ENCODE measurements at regions not wholly inside any gene's neighbourhood (a gene's known extent, or its start where the extent isn't known, plus 50 kb on each side); places are given as distances from the start of the nearest gene placed in this dataset.

- H3K4me1 Mint-ChIP-seq: 0 out of 3 replicates have a peak, but pooled peaks cover 2% of the 10 kb centered on the region
Observed at GRCh38 chr5:36763454-36763853, 113.1 kb upstream of the NIPBL start.

GRCh38 chr5:36765876-36766275 lies 110.7 kb upstream of the NIPBL start:
- peaks cover 3% of the 10 kb centered on the region; the same call in 2 of the 3 replicates for H3K9me3 Mint-ChIP-seq
- H3K4me3 Mint-ChIP-seq: no peak overlapping the region
- Histone ChIP-seq H3F3A (replicated peaks; ENCODE audit: low read depth) (no peaks in the 10 kb centered on the region), H3K4me3 (no peak overlapping the region), H3K36me3 (ENCODE audit: insufficient read depth) (no peaks in the 10 kb centered on the region), H2AFZ (no peak overlapping the region), H3K27me3 (ENCODE audit: insufficient read depth) (no peaks in the 10 kb centered on the region), H3K79me2 (replicated peaks; ENCODE audit: insufficient read depth) (no peaks in the 10 kb centered on the region), H3K27ac (ENCODE audit: low read depth) (no peak overlapping the region), H3K4me1 (ENCODE audit: insufficient read depth) (no peaks in the 10 kb centered on the region), H3K9me2 (ENCODE audit: insufficient read depth) (peaks cover 4% of the 10 kb centered on the region; the same call in 1 of the 2 replicates), H4K20me1 (replicated peaks; ENCODE audit: insufficient read depth) (no peaks in the 10 kb centered on the region), H3K4me2 (no peak overlapping the region)
- H3K27ac Mint-ChIP-seq: no peak overlapping the region
- ATAC-seq (no peak), DNase-seq (ENCODE audit: low spot score) (no peak)
- H3K4me1 Mint-ChIP-seq: 0 out of 3 replicates have a peak, but pooled peaks cover 3% of the 10 kb centered on the region
- peaks cover 4% of the 10 kb centered on the region; the same call in 2 of the 3 replicates for H3K36me3 Mint-ChIP-seq (ENCODE audit: low read depth)
- H3K27me3 Mint-ChIP-seq (ENCODE audit: insufficient read depth, low read depth, poor library complexity): no peaks in the 10 kb centered on the region
- TF ChIP-seq, protein P1, sequence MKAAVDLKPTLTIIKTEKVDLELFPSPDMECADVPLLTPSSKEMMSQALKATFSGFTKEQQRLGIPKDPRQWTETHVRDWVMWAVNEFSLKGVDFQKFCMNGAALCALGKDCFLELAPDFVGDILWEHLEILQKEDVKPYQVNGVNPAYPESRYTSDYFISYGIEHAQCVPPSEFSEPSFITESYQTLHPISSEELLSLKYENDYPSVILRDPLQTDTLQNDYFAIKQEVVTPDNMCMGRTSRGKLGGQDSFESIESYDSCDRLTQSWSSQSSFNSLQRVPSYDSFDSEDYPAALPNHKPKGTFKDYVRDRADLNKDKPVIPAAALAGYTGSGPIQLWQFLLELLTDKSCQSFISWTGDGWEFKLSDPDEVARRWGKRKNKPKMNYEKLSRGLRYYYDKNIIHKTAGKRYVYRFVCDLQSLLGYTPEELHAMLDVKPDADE (IDR thresholded peaks at IDR 0.05): no peak
- TF ChIP-seq, protein P2, sequence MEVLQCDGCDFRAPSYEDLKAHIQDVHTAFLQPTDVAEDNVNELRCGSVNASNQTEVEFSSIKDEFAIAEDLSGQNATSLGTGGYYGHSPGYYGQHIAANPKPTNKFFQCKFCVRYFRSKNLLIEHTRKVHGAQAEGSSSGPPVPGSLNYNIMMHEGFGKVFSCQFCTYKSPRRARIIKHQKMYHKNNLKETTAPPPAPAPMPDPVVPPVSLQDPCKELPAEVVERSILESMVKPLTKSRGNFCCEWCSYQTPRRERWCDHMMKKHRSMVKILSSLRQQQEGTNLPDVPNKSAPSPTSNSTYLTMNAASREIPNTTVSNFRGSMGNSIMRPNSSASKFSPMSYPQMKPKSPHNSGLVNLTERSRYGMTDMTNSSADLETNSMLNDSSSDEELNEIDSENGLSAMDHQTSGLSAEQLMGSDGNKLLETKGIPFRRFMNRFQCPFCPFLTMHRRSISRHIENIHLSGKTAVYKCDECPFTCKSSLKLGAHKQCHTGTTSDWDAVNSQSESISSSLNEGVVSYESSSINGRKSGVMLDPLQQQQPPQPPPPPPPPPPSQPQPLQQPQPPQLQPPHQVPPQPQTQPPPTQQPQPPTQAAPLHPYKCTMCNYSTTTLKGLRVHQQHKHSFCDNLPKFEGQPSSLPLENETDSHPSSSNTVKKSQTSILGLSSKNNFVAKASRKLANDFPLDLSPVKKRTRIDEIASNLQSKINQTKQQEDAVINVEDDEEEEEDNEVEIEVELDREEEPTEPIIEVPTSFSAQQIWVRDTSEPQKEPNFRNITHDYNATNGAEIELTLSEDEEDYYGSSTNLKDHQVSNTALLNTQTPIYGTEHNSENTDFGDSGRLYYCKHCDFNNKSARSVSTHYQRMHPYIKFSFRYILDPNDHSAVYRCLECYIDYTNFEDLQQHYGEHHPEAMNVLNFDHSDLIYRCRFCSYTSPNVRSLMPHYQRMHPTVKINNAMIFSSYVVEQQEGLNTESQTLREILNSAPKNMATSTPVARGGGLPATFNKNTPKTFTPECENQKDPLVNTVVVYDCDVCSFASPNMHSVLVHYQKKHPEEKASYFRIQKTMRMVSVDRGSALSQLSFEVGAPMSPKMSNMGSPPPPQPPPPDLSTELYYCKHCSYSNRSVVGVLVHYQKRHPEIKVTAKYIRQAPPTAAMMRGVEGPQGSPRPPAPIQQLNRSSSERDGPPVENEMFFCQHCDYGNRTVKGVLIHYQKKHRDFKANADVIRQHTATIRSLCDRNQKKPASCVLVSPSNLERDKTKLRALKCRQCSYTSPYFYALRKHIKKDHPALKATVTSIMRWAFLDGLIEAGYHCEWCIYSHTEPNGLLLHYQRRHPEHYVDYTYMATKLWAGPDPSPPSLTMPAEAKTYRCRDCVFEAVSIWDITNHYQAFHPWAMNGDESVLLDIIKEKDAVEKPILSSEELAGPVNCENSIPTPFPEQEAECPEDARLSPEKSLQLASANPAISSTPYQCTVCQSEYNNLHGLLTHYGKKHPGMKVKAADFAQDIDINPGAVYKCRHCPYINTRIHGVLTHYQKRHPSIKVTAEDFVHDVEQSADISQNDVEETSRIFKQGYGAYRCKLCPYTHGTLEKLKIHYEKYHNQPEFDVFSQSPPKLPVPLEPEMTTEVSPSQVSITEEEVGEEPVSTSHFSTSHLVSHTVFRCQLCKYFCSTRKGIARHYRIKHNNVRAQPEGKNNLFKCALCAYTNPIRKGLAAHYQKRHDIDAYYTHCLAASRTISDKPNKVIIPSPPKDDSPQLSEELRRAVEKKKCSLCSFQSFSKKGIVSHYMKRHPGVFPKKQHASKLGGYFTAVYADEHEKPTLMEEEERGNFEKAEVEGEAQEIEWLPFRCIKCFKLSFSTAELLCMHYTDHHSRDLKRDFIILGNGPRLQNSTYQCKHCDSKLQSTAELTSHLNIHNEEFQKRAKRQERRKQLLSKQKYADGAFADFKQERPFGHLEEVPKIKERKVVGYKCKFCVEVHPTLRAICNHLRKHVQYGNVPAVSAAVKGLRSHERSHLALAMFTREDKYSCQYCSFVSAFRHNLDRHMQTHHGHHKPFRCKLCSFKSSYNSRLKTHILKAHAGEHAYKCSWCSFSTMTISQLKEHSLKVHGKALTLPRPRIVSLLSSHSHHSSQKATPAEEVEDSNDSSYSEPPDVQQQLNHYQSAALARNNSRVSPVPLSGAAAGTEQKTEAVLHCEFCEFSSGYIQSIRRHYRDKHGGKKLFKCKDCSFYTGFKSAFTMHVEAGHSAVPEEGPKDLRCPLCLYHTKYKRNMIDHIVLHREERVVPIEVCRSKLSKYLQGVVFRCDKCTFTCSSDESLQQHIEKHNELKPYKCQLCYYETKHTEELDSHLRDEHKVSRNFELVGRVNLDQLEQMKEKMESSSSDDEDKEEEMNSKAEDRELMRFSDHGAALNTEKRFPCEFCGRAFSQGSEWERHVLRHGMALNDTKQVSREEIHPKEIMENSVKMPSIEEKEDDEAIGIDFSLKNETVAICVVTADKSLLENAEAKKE (CRISPR knock-in tag; IDR thresholded peaks at IDR 0.05): no peak
- TF ChIP-seq EZH2 (IDR thresholded peaks at IDR 0.05; ENCODE audit: low read depth, unreplicated experiment): no peak
- TF ChIP-seq STAT1 (IDR thresholded peaks at IDR 0.05; ENCODE audit: unreplicated experiment): no peak
- TF ChIP-seq NANOG (IDR thresholded peaks at IDR 0.05; ENCODE audit: borderline replicate concordance): no peak

More at GRCh38 chr5:36763454-36763853, 113.1 kb upstream of the NIPBL start:
- no peaks in the 10 kb centered on the region for H3K27me3 Mint-ChIP-seq (ENCODE audit: insufficient read depth, low read depth, poor library complexity)
- H3K27ac Mint-ChIP-seq: no peak overlapping the region
- no peaks in the 10 kb centered on the region; the same call in 2 of the 3 replicates for H3K9me3 Mint-ChIP-seq
- no peak overlapping the region for H3K27ac ChIP-seq (ENCODE audit: low read depth)
- H3K9me2 ChIP-seq (ENCODE audit: insufficient read depth): peaks cover 4% of the 10 kb centered on the region; the same call in 1 of the 2 replicates
- H3K4me2 ChIP-seq: no peak overlapping the region
- no peaks in the 10 kb centered on the region for H4K20me1 ChIP-seq (replicated peaks; ENCODE audit: insufficient read depth)
- H3K79me2 ChIP-seq (replicated peaks; ENCODE audit: insufficient read depth): no peaks in the 10 kb centered on the region
- H2AFZ ChIP-seq: no peak overlapping the region
- H3K27me3 ChIP-seq (ENCODE audit: insufficient read depth): no peaks in the 10 kb centered on the region
- H3K4me3 Mint-ChIP-seq: no peak overlapping the region
- H3K4me3 ChIP-seq: no peak overlapping the region
- DNase-seq (ENCODE audit: low spot score) (no peak), ATAC-seq (no peak)
- H3K36me3 Mint-ChIP-seq (ENCODE audit: low read depth): no peaks in the 10 kb centered on the region
- no peaks in the 10 kb centered on the region for H3K36me3 ChIP-seq (ENCODE audit: insufficient read depth)
- no peaks in the 10 kb centered on the region for H3F3A ChIP-seq (replicated peaks; ENCODE audit: low read depth)
- H3K4me1 ChIP-seq (ENCODE audit: insufficient read depth): no peaks in the 10 kb centered on the region
- TF ChIP-seq CREB1 (CRISPR knock-in tag; IDR thresholded peaks at IDR 0.05; ENCODE audit: low read depth) (no peak), CTCF (conservative IDR thresholded peaks at IDR 0.05; ENCODE audit: low read depth in 2 of 2) (no peak)
